HG03039 (cell line): ENCODE measurements at regions not wholly inside any gene's neighbourhood (a gene's known extent, or its start where the extent isn't known, plus 50 kb on each side); places are given as distances from the start of the nearest gene placed in this dataset.

Experiments
- ATAC-seq: cut with Tn5 transposase; IDR thresholded peaks from one replicate; pipeline ENCODE4 v1.9.1; 2021; ENCODE audit warnings: mild to moderate bottlenecking, moderate library complexity; ENCODE audit not compliant: unreplicated experiment

- ATAC-seq = no peak
Observed at GRCh38 chr4:180792541-180792940, 1450.7 kb upstream of the TENM3 start.

DNA sequence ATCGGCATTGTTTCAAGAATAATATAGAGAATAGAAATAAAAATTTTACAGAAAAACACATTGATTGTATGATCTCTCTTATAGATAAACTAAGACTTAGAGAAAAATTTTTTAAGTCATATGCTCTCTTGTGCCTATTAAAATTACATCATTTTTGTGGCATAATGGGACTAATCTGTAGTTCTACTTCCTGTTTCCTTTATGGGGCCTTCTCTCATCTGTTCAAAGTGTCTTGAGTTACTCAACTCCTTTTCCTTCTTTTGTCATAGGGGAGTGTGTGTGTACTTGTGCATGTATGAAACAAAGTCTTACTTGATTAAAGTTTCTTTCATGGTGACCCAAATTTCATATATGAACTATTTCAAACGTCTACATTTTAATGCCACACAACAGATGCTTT lies 1448.9 kb upstream of the TENM3 start:
- no peak for ATAC-seq

DNA sequence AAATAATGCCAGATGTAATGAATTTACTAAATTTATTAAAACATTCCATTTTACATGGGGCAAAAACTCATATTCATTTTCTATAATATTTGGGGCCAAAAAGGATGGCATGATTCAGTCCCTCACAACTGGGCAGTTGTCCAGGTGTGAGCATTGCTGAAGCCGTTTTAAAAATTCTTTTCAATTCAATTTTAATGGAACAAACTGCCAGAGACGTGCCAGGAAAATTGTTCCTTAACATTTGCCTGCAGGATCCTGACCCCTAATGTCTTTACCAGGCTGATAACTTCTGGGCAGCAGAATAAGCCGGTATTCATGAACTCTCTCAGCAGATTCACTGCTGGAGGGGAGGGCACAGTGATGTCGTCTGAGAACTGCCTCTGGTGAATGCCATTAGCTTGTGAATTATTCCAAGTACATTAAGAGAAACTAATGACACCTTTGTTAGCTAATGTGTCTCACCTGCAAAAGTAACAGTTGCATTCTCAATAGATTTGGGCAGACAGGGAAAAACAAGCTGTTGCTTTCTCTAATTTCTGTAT lies 1445.1 kb upstream of the TENM3 start:
- no peak for ATAC-seq

DNA sequence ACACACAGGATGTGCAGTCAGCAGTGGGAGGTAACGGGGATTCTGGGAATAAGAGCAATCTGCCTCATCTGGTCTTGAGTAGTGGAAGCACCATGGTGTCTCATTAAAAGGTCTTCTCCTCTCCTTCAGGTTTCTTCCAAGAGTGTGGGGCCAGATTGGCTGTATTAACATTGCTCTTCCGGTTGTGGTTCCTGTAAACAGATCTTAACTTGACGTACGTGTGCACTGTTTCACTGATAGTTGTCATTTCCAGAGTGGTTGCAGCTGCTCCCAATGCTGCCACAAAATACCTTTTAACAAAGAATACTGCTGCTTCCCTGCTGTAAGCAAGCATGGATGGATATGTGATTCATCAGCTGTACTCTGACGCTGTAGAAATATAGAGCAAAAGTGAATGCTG lies 1443.4 kb upstream of the TENM3 start:
- no peak for ATAC-seq

DNA sequence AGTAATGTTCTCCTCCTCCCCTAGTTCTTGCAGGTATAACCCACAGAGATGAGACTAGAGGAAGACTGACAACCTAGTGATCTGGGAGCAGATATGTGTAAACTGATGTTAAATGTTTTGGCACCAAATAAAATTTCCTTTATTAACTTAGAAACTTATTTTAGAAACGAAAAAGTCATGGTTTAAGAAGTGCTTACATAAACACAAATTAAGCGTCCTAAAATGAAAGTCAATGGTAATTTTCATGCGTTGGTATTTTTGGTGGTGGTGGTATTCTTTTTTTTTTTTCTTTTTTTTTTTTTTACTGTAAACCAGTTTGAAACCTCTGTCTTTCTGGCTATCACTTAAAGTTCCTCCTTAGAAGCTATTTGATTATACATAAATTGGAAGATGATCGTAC lies 1438.1 kb upstream of the TENM3 start:
- no peak for ATAC-seq

- no peak for ATAC-seq
Observed at GRCh38 chr4:180808862-180809261, 1434.3 kb upstream of the TENM3 start.

- ATAC-seq = no peak
Observed at GRCh38 chr4:180809439-180809838, 1433.8 kb upstream of the TENM3 start.

DNA sequence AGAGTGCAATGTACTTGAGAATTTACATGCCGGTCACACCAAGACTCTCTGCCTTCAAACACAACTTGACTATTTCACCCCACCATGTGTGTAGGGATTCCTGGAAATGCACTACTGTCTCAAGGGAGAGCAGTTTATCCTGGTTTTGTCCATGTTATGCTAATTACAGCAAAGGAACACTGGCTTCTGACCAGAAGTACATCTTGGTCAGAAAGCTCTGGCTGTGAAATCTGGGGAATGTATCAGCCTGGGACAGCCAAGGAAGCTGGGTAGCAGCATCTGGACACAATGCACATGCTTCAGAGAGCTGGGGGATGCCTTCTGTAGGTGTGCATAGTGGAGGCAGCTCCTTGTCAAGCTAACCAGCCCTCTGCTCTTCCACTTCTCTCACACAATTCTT lies 1432.6 kb upstream of the TENM3 start:
- no peak for ATAC-seq

- ATAC-seq = no peak
Observed at GRCh38 chr4:180811556-180811955, 1431.6 kb upstream of the TENM3 start.

DNA sequence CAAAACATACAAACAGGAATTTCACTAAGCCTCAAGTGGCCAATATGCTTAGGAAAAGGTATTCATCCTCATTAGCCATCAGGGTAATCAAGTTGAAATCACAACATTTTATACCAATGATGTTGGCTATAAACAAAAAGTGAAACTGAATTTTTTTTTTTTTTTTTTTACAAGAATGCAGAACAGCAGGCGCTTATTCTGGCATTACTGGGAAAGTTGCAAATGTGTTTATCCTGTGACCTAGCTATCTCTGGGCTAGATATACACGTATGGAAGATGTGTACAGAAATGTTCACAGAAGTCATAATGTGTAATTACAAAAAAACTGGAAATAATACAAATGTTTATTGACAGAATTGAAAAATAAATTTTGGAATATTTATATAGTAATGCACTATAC lies 1430.4 kb upstream of the TENM3 start:
- no peak for ATAC-seq

GRCh38 chr4:180814875-180815417 lies 1428.3 kb upstream of the TENM3 start:
- no peak for ATAC-seq

DNA sequence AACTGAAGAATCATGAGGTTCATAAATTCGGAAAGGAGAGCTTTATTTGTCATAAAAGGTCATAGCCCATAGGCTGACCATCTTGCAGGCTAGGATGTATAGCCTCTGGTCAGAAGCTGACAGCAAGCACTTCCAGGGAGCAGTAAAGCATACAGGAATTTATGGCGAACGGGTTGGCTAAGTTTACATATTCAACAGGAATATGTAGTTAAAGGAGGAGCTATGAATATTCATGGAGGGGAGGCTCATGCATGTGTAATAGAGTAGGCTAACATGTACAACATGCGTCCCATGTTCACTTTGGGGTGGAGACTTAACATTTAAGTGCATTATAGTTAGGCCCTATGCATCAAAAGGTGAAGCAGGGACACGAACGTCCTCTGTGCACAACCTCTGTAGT lies 1425.7 kb upstream of the TENM3 start:
- no peak for ATAC-seq

DNA sequence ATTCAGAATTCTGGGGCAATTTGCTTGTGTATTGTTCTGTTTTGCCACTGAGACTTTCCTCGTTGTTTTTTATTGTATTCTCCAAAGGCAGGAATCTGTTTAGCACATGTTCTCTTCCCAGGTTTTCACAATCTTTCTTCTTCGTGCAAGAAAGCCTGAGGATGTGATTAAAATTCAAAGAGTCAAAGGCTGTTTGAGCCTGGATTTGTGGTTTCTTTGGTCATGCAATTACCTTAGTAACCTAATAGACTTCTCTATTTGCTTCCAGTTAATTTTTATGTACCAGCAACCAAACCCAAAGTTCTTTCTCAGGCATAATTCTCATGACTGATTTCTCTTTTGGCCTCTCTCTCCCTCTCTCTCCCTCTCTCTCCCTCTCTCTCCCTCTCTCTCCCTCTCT lies 1420.1 kb upstream of the TENM3 start:
- no peak for ATAC-seq

DNA sequence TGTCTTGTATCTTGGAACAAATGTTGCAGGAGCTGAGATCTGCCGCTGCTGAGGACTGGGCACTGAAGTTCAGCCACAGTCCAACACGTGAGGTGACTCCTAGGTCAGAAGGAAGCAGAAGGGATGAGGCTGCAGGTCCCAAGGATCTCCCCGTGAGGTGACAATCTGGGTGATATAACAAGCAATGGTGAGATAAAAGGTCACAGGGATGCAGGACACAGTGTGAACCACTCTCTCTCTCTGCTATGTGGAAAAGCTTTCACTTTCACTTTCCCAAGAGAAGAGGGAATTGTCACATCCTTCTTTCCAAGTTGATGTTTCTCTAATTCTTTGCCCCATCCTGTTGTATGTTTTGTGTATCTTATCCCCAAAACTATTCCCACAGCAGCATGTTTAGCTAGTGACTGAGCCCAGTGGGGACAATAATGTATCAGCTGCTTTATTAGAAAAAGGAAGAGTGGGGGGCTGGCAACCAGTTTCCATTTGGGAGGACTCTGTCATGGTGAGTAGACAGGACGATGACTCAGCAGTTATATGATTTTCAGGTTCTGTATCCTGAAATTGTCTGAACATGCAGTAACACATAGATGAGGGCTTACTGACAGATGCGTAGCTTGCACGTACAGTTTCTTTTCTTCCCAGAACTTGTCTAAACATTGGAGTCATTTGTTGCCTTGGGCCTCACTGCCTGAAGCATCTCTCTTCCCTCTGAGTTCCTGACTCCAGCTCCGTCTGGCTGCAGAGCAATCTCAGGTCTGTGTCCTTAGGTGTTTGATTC lies 1415.8 kb upstream of the TENM3 start:
- ATAC-seq = no peak

GRCh38 chr4:180828455-180829018 lies 1414.7 kb upstream of the TENM3 start:
- ATAC-seq = no peak

GRCh38 chr4:180832073-180832472 lies 1411.1 kb upstream of the TENM3 start:
- no peak for ATAC-seq

GRCh38 chr4:180840142-180840541 lies 1403.1 kb upstream of the TENM3 start:
- ATAC-seq = no peak

DNA sequence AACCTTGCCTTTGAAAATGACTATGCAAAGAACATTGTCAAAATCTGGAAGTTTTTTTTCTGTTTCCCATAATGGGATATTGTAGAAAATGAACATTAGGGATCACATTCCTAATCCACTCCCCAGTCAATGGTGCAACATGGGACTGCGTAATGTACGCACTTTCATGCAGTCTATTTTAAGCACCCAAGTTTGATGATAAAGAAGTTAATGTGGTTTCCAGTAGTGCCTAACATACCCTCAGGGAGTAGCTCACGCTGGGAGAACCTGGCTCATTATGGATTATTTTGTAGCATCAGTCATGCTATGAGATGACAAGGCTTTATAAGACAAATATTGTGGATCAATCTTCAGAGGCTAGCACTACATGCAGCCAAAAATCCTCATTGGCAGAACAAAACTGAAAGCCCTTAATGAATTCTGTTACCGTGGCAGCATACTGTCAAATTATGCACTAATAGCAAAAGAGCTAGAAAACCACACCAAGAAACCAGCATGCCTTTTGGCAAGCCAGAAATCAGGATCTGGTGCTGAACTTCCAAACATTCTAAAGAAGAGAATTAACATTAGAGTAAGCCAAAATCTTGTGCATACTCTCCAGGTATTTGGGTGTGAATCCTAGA lies 1392.8 kb upstream of the TENM3 start:
- ATAC-seq = no peak

DNA sequence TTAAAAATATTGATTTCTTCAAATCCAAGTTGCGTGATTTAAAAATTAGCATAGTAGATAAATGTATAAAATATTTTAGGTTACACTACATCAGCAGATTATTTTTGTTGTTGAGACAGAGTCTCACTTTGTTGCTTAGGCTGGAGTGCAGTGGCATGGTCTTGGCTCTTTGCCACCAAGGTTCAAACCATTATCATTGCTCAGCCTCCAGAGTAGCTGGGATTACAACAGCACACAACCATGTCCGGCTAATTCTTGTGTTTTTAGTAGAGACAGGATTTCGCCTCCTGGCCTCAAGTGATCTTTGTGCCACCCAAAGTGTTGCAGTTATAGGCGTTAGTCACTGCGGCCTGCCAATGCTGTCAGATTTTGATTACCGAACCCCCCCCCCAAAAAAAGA lies 1390.5 kb upstream of the TENM3 start:
- ATAC-seq = no peak

GRCh38 chr4:180855184-180855583 lies 1388.0 kb upstream of the TENM3 start:
- ATAC-seq = no peak

DNA sequence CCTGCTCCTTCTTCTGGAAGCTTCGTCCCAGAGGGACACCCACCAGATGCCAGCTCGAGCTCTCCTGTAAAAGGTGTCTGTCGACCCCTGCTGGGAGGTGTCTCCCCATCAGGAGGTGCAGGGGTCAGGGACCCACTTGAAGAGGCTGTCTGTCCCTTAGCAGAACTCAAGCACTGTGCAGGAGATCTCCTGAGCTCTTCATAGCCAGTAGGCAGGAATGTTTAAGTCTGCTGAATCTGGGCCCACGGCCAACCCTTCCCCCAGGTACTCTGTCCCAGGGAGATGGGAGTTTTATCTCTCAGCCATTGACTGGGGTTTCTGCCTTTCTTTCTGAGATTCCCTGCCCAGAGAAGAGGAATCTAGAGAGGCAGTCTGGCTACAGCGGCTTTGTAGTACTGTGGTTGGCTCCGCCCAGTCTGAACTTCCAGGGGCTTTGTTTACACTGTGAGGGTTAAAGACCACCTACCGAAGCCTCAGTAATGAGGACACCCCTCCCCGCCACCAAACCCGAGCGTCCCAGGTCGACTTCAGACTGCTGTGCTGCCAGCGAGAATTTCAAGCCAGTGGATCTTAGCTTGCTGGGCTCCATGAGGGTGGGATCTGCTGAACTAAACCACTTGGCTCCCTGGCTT lies 1383.0 kb upstream of the TENM3 start:
- no peak for ATAC-seq
